ENCODE measurements at regions not wholly inside any gene's neighbourhood (a gene's known extent, or its start where the extent isn't known, plus 50 kb on each side); places are given as distances from the start of the nearest gene placed in this dataset.

GRCh38 chr16:52707676-52708337 is 160.9 kb upstream of the TOX3 start:
- no peak for TF ChIP-seq POLR2AphosphoS5 (IDR thresholded peaks at IDR 0.05)
- no peak for TF ChIP-seq CTCF (IDR thresholded peaks at IDR 0.05)
- no peak for TF ChIP-seq POLR2A (IDR thresholded peaks at IDR 0.05)
